PC-9 (cell line): ENCODE measurements at regions not wholly inside any gene's neighbourhood (a gene's known extent, or its start where the extent isn't known, plus 50 kb on each side); places are given as distances from the start of the nearest gene placed in this dataset.

Experiments
- CTCF ChIP-seq: fragments of 200-600 bp; sonication (generic); conservative IDR thresholded peaks from 2 replicates; pipeline ENCODE4 v1.6.1; 2017; ENCODE audit warnings: mixed run types, antibody characterized with exemption, mild to moderate bottlenecking, moderate library complexity
- EZH2 ChIP-seq: fragments of 200-600 bp; sonication (generic); IDR thresholded peaks from 2 replicates; pipeline ENCODE4 v1.8.0; 2017; ENCODE audit warnings: antibody characterized with exemption, low read depth

GRCh38 chr12:16870845-16871244, 264.9 kb upstream of the LMO3 start:
- TF ChIP-seq CTCF, result no peak
- no peak for TF ChIP-seq EZH2
